ENCODE measurements at regions not wholly inside any gene's neighbourhood (a gene's known extent, or its start where the extent isn't known, plus 50 kb on each side); places are given as distances from the start of the nearest gene placed in this dataset.

DNA sequence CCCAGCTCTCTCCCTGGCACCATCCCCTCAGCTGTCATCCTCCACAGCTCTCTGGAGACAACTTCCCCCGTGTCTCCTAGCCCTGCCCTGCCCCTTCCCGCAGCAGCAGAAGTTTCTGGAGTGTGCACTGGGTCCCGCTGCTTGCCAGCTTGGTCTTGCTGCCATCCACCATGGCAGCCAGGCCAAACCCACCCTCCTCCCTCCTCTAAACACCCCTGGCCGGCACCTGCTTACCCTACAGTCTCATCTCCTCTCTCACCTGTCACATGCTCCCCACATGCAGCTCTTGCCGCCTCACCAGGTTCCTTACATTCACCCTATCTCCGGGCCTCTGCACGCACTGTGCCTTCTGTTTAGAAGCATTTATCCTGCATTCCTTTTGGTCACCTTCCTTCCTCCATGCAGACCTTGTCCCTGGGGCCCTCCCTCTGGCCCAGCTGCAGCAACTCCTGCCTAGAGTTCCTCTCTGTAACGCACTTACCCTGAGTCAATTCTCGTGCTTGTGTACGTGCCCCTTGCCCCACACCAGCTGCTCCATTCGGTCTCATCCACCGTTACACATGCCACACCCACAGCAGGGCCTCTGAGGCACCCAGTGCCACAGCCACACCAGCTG is 93.9 kb upstream of the RET start:
- no peak for TF ChIP-seq CTCF (IDR thresholded peaks at IDR 0.05; ENCODE audit: unreplicated experiment)
- peak; percentile 5 for DNase-seq (ENCODE audit: low spot score, unreplicated experiment)
- Mint-ChIP-seq H3K27ac (peak overlapping the region; percentile 34), H3K36me3 (ENCODE audit: insufficient read depth) (no peaks in the 10 kb centered on the region), H3K27me3 (peaks cover 3% of the 10 kb centered on the region), H3K4me3 (ENCODE audit: low read depth) (no peak overlapping the region), H3K4me1 (ENCODE audit: low read depth) (peaks cover 11% of the 10 kb centered on the region), H3K9me3 (ENCODE audit: low read depth) (no peaks in the 10 kb centered on the region)

GRCh38 chr10:42983591-42983990 is 93.3 kb upstream of the RET start:
- Mint-ChIP-seq H3K27me3 (peaks cover 3% of the 10 kb centered on the region), H3K4me3 (ENCODE audit: low read depth) (no peak overlapping the region), H3K9me3 (ENCODE audit: low read depth) (no peaks in the 10 kb centered on the region), H3K36me3 (ENCODE audit: insufficient read depth) (no peaks in the 10 kb centered on the region), H3K27ac (no peak overlapping the region), H3K4me1 (ENCODE audit: low read depth) (peaks cover 11% of the 10 kb centered on the region)
- TF ChIP-seq CTCF (IDR thresholded peaks at IDR 0.05; ENCODE audit: unreplicated experiment), result no peak
- DNase-seq (ENCODE audit: low spot score, unreplicated experiment), result no peak

DNA sequence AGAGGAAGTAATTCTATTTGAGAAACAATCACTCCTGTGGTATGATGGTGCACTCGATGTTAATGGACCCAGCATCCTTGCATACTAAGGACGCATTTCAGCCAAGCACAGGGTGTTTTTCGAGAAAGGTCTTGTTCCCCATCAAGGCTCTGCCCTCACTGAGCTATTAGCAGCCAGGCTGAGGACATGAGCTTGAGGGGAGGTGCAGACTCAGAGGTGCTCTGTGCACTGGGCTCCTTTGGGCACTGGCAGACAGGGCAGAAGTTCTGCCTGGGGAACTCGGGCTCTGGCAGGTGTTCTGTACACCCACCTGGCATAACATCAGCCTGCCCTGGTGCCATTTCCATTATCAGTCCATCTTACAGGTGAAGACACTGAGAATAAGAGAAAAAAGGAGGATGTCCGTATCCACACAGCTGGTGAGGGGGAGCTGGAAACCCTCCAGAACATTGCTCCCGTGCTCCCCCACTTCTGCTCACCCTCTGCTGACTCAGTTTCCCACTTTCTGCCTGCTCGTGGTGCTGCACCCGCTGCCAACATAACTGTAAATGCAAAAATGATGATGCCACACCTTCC is 92.7 kb upstream of the RET start:
- Mint-ChIP-seq H3K9me3 (ENCODE audit: low read depth) (no peaks in the 10 kb centered on the region), H3K27me3 (peaks cover 4% of the 10 kb centered on the region), H3K4me3 (ENCODE audit: low read depth) (no peak overlapping the region), H3K36me3 (ENCODE audit: insufficient read depth) (no peaks in the 10 kb centered on the region), H3K27ac (no peak overlapping the region), H3K4me1 (ENCODE audit: low read depth) (peaks cover 11% of the 10 kb centered on the region)
- no peak for TF ChIP-seq CTCF (IDR thresholded peaks at IDR 0.05; ENCODE audit: unreplicated experiment)
- DNase-seq (ENCODE audit: low spot score, unreplicated experiment), result no peak

DNA sequence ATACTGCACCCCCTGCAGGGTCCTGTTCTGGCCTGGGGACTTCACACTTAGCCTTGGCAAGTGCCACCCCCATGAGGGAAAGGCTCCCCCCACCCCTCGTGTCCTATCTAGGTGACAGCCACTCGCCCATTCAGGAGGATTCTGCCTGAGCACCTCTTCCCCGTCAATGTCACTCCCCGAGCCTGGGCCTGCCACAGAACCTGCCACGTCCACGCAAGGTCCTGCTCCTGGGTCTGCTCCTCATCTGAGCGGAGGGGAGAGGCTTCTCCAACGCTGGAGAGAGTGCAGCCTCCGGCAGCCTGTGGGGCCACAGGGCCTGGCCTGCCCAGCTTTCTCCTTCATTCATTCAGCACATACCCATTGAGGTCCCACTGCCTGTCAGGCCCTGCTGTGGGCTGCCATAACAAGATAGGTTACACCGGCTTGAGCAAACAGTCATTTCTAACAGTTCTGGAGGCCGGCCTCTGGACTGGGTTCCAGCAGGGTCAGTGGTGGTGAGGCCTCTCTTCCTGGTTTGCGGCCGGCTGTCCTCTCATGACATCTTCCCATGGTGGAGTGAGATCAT is 92.0 kb upstream of the RET start:
- H3K27ac Mint-ChIP-seq, result no peak overlapping the region
- H3K4me1 Mint-ChIP-seq (ENCODE audit: low read depth), result peaks cover 8% of the 10 kb centered on the region
- peaks cover 7% of the 10 kb centered on the region for H3K27me3 Mint-ChIP-seq
- no peak for TF ChIP-seq CTCF (IDR thresholded peaks at IDR 0.05; ENCODE audit: unreplicated experiment)
- no peaks in the 10 kb centered on the region for H3K36me3 Mint-ChIP-seq (ENCODE audit: insufficient read depth)
- no peak overlapping the region for H3K4me3 Mint-ChIP-seq (ENCODE audit: low read depth)
- no peaks in the 10 kb centered on the region for H3K9me3 Mint-ChIP-seq (ENCODE audit: low read depth)
- DNase-seq (ENCODE audit: low spot score, unreplicated experiment), result peak; percentile 6

DNA sequence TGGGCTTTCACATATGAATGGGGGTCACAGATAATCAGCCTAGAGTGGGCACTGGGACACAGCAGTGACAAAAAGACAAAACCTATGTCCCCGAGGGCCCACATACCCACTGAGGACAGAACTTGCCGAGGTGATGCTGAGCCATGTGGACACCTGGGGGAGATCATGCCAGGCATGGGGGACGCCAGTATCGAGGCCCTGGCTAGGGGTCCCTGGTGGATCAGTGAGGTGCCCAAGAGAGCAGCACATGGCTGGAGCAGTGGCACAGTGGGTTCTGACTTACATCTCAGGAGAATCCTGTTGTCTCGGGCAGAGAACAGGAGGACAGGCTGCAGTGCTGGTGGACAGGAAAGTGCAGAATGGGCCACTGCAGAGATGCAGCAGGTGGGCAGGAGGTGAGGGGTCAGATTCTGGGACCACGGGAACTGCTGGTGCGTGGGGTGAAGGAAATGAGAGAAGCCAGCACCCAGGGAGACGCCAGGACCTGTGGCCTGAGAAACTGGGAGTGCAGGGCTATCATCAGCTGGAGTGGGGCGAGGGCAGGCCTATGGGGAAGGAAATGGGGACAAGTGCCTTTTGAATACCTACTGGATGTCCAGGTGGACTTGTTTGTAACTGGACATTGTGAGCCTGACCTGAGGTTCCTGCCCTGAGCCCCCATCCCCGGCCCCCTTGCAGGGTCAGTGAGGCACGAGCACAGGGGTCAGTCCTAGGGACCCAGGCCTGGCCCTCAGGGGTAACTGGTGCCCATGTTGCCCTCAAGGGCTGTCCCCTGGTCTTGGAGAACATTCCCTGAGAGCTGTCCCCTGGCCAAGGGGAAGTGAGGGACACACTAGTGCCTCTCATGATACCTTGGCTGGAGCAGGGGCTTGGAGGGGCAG is 91.2 kb upstream of the RET start:
- Mint-ChIP-seq H3K27ac (no peak overlapping the region), H3K27me3 (peaks cover 7% of the 10 kb centered on the region), H3K4me1 (ENCODE audit: low read depth) (peaks cover 8% of the 10 kb centered on the region), H3K36me3 (ENCODE audit: insufficient read depth) (no peaks in the 10 kb centered on the region), H3K9me3 (ENCODE audit: low read depth) (no peaks in the 10 kb centered on the region), H3K4me3 (ENCODE audit: low read depth) (no peak overlapping the region)
- no peak for DNase-seq (ENCODE audit: low spot score, unreplicated experiment)
- no peak for TF ChIP-seq CTCF (IDR thresholded peaks at IDR 0.05; ENCODE audit: unreplicated experiment)

Measured in progenitor cell of endocrine pancreas (in vitro differentiated cells).